Mucosa of descending colon (tissue), 3 donors: ENCODE measurements at regions not wholly inside any gene's neighbourhood (a gene's known extent, or its start where the extent isn't known, plus 50 kb on each side); places are given as distances from the start of the nearest gene placed in this dataset.

Experiments used
- ATAC-seq: fragments of 200-7000 bp; cut with Tn5 transposase; one replicate; pipeline ENCODE4 v1.9.1; 2020; ENCODE audit warnings: mild to moderate bottlenecking, moderate library complexity
- DNase-seq, 3 donors: peaks; one replicate each; pipeline ENCODE4 v3.0.0-alpha.2; 2020
- H3K36me3 ChIP-seq: fragments of 200-600 bp; one replicate; pipeline ENCODE4 v1.8.0; 2021; ENCODE audit warnings: low read depth, mild to moderate bottlenecking
- H3K4me1 ChIP-seq: fragments of 200-600 bp; one replicate; pipeline ENCODE4 v1.8.0; 2021; ENCODE audit warnings: low read depth, mild to moderate bottlenecking
- H3K4me3 ChIP-seq: fragments of 200-600 bp; one replicate; pipeline ENCODE4 v1.8.0; 2021; ENCODE audit warnings: mild to moderate bottlenecking
- H3K9me3 ChIP-seq: fragments of 200-600 bp; one replicate; pipeline ENCODE4 v1.8.0; 2021; ENCODE audit warnings: mild to moderate bottlenecking
- CTCF ChIP-seq: fragments of 200-600 bp; IDR thresholded peaks from one replicate; pipeline ENCODE4 v1.8.0; 2022; ENCODE audit warnings: antibody characterized with exemption, mild to moderate bottlenecking
- intact Hi-C, 2 donors: fragments of 100-400 bp; cut with DNase I in 1 of 2; cut with micrococcal nuclease in 1 of 2; formaldehyde crosslinking; loops; one replicate each; pipeline versions ENCODE4 v1.11.0 to v1.11.1; 2022; cut with DNase I, micrococcal nuclease
- donor health status: DM: no; HTN: no; CAD: no; lungs with moderate emphysema.
- donor health status: DM: no; HTN: no; CAD: no.
- donor health status: DM: no; HTN: yes; CAD: no.

- Histone ChIP-seq H3K9me3 (no peaks in the 10 kb centered on the region), H3K4me3 (no peak overlapping the region), H3K4me1 (no peaks in the 10 kb centered on the region), H3K36me3 (no peaks in the 10 kb centered on the region)
- no peak for DNase-seq
- intact Hi-C loops, result no loop called here
- no peak for ATAC-seq
- no peak for TF ChIP-seq CTCF
These were observed 172.8 kb upstream of the CACNA1E start for GRCh38 chr1:181310560-181310959.

- TF ChIP-seq CTCF, result no peak
- DNase-seq, result no peak
- H3K4me1 ChIP-seq, result no peaks in the 10 kb centered on the region
- H3K9me3 ChIP-seq, result no peaks in the 10 kb centered on the region
- H3K4me3 ChIP-seq, result no peak overlapping the region
- intact Hi-C loops, result no loop called here
- no peak for ATAC-seq
- no peaks in the 10 kb centered on the region for H3K36me3 ChIP-seq
These were observed 170.4 kb upstream of the CACNA1E start for GRCh38 chr1:181312946-181313345.

- no peak for TF ChIP-seq CTCF
- H3K36me3 ChIP-seq, result no peaks in the 10 kb centered on the region
- no peak overlapping the region for H3K4me3 ChIP-seq
- no peaks in the 10 kb centered on the region for H3K4me1 ChIP-seq
- no peaks in the 10 kb centered on the region for H3K9me3 ChIP-seq
- intact Hi-C loops, result no loop called here
- DNase-seq, result no peak
- ATAC-seq, result no peak
These were observed 169.9 kb upstream of the CACNA1E start for GRCh38 chr1:181313466-181313865.

- DNase-seq, result no peak
- no peak for ATAC-seq
These were observed 169.3 kb upstream of the CACNA1E start for GRCh38 chr1:181314010-181314409.

GRCh38 chr1:181314959-181315358 lies 168.4 kb upstream of the CACNA1E start:
- ATAC-seq (no peak), DNase-seq (no peak)
- Histone ChIP-seq H3K9me3 (no peaks in the 10 kb centered on the region), H3K36me3 (no peaks in the 10 kb centered on the region), H3K4me3 (no peak overlapping the region), H3K4me1 (no peaks in the 10 kb centered on the region)
- no peak for TF ChIP-seq CTCF
- intact Hi-C loops, result no loop called here

More at GRCh38 chr1:181314010-181314409, 169.3 kb upstream of the CACNA1E start:
- H3K9me3 ChIP-seq, result no peaks in the 10 kb centered on the region
- H3K4me1 ChIP-seq, result no peaks in the 10 kb centered on the region
- no peaks in the 10 kb centered on the region for H3K36me3 ChIP-seq
- TF ChIP-seq CTCF, result no peak
- no peak overlapping the region for H3K4me3 ChIP-seq
- intact Hi-C loops, result no loop called here

GRCh38 chr1:181317261-181317930 lies 165.9 kb upstream of the CACNA1E start:
- TF ChIP-seq CTCF, result no peak
- Histone ChIP-seq H3K9me3 (no peaks in the 10 kb centered on the region), H3K4me3 (no peak overlapping the region), H3K36me3 (no peaks in the 10 kb centered on the region), H3K4me1 (no peaks in the 10 kb centered on the region)
- ATAC-seq, result no peak
- DNase-seq, result no peak
- intact Hi-C loops, result no loop called here
